HG03520 (cell line): ENCODE measurements at regions not wholly inside any gene's neighbourhood (a gene's known extent, or its start where the extent isn't known, plus 50 kb on each side); places are given as distances from the start of the nearest gene placed in this dataset.
"Not testable (repeated sequence)": the region's sequence is repeated elsewhere in the genome, so short reads cannot be mapped to it uniquely, and the experiment has no call there.

Source experiments
- ATAC-seq: cut with Tn5 transposase; IDR thresholded peaks from one replicate; pipeline ENCODE4 v1.9.1; 2021; ENCODE audit warnings: mild to moderate bottlenecking, moderate library complexity; ENCODE audit not compliant: unreplicated experiment

- no peak for ATAC-seq
These were observed 314.2 kb downstream of the PID1 start for GRCh38 chr2:228956701-228957474.

GRCh38 chr2:228949831-228950230 lies 321.3 kb downstream of the PID1 start:
- ATAC-seq: no peak

GRCh38 chr2:228945710-228946109 lies 325.4 kb downstream of the PID1 start:
- ATAC-seq: no peak

DNA sequence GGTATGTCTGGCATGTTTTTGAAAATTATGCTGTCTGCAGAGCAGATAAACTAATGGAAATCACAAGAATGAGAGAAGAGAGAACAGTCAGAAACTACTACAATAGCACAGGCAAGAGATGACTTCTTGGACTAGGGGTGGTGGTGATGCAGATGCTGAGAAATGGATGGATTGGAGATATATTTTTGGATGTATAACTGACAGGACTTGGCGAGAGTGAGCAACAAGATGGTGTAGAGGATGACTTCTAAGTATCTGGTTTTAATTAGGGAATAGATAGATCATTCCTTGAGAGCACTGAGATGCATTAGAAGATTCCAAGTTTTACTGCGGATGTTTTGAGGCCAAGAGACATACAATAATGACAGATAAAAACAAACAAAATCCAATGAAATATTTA lies 328.2 kb downstream of the PID1 start:
- no peak for ATAC-seq

- no peak for ATAC-seq
These were observed 332.5 kb downstream of the PID1 start for GRCh38 chr2:228938629-228939028.

DNA sequence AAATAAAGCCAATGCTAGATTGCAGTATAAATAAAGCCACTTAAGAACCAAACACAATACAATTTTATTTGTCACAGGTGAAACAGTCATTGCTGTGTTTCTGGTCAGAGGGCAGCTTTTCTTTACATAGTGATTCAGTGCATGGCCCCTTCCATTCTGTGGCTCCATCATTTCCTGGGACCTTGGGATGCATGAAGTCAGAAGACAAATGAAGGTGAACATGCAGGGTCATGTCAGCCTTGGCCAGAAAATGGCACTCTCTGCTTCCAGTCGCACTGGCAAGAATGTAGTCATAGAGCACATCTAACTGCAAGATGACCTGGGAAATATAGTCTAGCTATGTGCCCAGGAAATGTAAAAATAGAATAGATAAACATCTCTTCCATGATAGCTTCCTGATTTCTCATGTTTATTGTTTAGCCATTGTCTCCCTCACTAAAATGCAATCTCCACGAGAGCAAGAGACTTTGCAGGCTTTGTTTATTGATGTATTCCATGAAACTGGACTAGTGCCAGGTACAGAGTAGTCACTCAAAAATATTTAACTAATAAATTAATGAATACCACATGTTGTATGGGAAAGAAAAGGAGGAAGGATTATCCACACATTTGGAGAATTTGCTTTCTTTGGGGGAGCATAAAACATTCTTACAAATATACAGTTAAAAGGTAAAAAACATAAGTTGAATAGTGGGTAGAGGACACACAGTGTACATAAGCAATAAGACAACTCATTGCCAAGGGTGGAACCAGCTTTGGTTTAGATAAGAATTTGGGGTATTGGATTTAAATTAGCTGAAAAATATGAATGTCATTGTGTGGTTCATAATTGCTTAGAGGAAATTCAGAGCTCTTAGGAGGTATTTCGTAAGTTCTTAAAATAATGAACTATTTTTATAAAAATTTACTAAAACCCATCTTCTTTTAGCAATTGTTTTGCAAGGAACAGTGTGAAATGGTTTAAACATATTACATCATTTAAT lies 343.8 kb downstream of the PID1 start:
- ATAC-seq: no peak

DNA sequence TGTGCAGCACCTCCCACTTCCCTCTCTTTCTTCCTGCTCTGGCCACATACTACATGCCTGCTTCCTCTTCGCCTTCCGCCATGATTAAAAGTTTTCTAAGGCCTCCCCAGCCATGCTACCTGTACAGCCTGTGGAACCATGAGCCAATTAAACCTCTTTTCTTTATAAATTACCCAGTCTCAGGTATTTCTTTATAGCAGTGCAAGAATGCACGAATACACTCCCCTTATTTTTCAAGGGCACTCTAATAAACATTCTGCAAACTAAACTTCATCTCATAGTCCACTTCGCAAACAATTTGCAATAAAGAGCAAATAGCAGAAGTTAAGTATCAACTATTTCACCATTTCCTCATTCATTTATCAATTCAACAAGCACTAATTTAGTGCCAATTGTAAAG lies 351.3 kb downstream of the PID1 start:
- no peak for ATAC-seq

GRCh38 chr2:228917220-228917619 lies 353.9 kb downstream of the PID1 start:
- ATAC-seq: no peak

- no peak for ATAC-seq
These were observed 354.5 kb downstream of the PID1 start for GRCh38 chr2:228916416-228917090.

DNA sequence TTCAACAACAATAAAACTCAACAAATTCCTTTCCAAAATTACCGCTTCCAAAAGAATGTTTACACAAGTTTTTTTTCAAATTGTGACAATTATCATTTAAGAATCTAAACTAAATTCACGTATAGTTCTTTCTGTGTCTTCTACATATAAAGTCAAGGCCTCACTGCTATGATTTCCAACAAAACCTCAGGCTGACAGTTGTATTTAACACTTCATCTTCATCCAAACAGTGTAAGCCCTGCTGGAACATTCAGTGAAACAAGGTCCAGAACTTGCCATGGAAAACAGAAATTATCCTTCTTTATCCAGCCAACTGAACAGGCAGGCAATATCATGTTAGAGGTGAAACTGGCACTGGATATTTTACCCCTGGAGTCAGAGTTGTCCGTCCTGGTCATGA lies 357.9 kb downstream of the PID1 start:
- ATAC-seq: no peak

- not testable (repeated sequence) for ATAC-seq
These were observed 360.2 kb downstream of the PID1 start for GRCh38 chr2:228910872-228911271.

DNA sequence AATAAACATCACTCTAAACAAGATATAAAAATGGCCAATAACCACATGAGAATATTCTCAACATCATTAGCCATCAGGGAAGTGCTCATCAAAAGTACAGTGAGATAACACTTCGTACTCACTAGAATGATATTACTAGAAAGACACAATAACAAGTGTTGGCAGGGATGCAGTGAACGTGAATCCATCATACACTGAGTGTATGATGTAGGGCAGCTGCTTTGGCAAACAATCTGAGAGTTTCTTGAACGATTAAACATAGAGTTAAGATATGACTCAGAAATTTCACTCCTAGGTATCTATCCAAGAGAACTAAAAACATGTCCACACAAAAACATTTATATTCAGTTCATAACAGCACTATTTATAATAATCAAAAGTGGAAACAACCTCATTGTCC lies 368.9 kb downstream of the PID1 start:
- ATAC-seq: no peak

DNA sequence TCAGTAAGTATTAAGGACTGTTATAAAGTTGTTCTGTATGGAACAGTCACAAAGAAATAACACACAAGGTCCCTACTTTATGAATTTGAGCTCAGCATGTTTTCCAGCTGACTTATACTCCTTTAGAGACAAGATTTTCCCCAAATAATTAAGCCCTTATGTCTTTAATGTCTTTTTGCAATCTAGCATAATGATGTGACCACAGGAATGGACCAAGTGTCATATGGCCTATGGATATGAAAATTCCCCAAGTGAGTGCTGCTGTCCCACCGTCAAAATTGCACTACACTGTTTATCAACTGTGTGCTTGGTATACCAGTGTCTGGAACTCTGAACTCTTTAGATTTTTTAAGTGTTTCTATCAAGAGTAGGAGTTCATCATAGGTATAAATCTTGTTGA lies 369.6 kb downstream of the PID1 start:
- ATAC-seq: no peak

- ATAC-seq: no peak
These were observed 392.9 kb downstream of the PID1 start for GRCh38 chr2:228878138-228878537.

GRCh38 chr2:228876276-228876675 lies 394.8 kb downstream of the PID1 start:
- ATAC-seq: no peak

GRCh38 chr2:228875152-228875900 lies 395.8 kb downstream of the PID1 start:
- ATAC-seq: no peak

GRCh38 chr2:228871012-228871411 lies 400.1 kb downstream of the PID1 start:
- no peak for ATAC-seq

DNA sequence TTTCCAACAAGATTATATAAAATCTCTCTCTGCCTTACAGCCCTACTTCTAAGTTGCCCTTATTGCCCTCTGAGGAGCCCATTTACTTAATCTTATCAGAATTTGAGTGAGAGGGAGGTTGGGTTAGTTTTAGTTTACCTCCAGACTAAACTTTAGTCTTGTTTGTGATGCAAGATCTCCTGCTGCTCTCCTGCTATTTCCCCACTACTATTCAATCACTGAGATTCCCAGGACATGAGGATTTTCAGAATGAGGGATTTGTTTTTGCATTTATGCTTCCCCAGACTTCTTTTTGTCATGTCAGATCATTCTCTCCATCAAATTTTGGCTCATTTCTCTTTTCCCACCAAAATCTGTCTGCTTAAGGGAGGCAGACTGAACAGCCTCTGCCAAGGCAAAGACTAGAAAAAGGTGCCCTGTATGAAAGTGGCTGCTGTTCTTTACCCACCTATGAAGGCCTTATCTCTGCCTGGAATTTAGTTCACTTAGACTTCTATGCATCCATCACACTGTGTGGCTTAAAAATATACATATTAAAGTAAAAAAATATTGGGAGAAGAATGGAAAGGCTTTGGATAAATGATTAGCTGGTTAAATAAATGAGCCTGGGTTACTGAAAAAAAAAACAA lies 401.3 kb downstream of the PID1 start:
- no peak for ATAC-seq

DNA sequence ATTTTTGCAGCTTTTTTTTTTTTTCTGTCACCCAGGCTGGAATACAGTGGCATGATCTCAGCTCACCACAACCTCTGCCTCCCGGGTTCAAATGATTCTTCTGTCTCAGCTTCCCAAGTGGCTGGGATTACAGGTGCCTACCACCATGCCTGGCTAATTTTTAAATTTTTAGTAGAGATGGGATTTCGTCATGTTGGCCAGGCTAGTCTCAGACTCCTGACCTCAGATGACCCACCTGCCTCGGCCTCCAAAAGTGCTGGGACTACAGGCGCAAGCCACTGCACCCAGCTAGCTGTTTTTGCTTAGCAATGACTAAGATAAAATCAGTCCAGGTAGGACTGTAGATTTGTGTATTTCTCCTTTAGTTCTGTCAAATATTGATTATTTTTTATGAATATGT lies 403.7 kb downstream of the PID1 start:
- no peak for ATAC-seq

DNA sequence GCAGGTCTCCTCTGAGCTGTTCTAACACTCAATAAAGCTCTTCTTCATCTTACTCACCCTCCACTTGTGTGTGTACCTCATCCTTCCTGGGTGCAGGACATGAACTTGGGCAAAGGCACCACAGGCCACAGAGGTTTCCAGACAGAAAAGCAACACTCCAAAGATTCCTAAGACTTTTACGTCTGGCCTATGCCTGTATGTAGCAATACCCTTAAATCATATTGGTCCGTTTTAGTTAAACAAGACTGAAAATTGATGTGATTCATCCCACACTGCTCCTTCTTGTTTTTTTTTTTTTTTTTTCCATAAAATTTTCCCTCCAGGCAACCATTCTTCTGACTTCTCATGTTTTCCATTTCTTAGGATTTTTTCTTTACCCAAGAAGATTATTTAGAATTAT lies 404.3 kb downstream of the PID1 start:
- ATAC-seq: no peak
